ENCODE measurements at regions not wholly inside any gene's neighbourhood (a gene's known extent, or its start where the extent isn't known, plus 50 kb on each side); places are given as distances from the start of the nearest gene placed in this dataset.

- no peak overlapping the region for H2AFZ ChIP-seq
- no peak overlapping the region for H3K27ac ChIP-seq
- no peak overlapping the region for H3K9ac ChIP-seq
- no peaks in the 10 kb centered on the region for H3K27me3 ChIP-seq (ENCODE audit: control insufficient read depth, insufficient read depth, low read length)
- H3K4me1 ChIP-seq = no peaks in the 10 kb centered on the region
- TF ChIP-seq, protein P1, sequence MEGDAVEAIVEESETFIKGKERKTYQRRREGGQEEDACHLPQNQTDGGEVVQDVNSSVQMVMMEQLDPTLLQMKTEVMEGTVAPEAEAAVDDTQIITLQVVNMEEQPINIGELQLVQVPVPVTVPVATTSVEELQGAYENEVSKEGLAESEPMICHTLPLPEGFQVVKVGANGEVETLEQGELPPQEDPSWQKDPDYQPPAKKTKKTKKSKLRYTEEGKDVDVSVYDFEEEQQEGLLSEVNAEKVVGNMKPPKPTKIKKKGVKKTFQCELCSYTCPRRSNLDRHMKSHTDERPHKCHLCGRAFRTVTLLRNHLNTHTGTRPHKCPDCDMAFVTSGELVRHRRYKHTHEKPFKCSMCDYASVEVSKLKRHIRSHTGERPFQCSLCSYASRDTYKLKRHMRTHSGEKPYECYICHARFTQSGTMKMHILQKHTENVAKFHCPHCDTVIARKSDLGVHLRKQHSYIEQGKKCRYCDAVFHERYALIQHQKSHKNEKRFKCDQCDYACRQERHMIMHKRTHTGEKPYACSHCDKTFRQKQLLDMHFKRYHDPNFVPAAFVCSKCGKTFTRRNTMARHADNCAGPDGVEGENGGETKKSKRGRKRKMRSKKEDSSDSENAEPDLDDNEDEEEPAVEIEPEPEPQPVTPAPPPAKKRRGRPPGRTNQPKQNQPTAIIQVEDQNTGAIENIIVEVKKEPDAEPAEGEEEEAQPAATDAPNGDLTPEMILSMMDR (IDR thresholded peaks at IDR 0.05) = no peak
- H3K79me2 ChIP-seq = no peaks in the 10 kb centered on the region
- H3K4me3 ChIP-seq (ENCODE audit: low read depth, low read length) = no peak overlapping the region
- H3K4me2 ChIP-seq (ENCODE audit: low read length) = no peak overlapping the region
- H3K9me3 ChIP-seq (ENCODE audit: control insufficient read depth, low read length) = peaks cover 3% of the 10 kb centered on the region
- no peaks in the 10 kb centered on the region for H3K36me3 ChIP-seq (ENCODE audit: control insufficient read depth, insufficient read depth, low read length)
Observed at GRCh38 chr4:123327346-123327745, 69.2 kb upstream of the SPRY1 start.

DNA sequence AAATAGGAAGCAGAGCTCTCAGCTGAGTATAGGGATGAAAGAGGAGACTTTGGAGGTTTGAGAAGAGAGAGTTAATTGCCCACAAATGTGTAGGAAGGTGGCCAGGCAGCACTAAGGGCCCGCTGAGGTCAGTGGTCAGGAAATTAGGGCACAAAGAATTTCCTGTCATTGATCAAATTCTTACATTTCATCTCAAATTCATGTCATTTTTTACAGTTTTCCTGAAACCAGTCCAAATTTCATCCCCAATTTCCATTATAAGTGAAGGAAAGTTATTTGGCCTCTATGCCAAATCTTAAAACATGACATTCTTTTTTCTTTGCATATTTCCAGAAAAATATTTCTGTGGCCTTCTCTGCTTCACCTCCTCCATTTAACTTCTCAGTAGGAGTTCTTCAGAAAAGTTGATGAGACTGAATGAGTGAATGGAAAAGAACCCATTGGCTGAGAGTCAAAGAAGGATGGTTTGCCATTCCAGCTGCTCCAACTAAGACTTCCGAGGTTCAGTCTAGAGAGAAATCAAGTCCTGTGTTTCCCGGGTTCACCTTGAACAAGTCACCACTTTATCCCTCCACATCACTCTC lies 68.7 kb upstream of the SPRY1 start:
- Histone ChIP-seq H3K4me3 (ENCODE audit: low read depth, low read length) (no peak overlapping the region), H3K9me3 (ENCODE audit: control insufficient read depth, low read length) (no peaks in the 10 kb centered on the region)
- TF ChIP-seq, protein P1 (IDR thresholded peaks at IDR 0.05) = no peak

GRCh38 chr4:123338715-123339114 lies 57.9 kb upstream of the SPRY1 start:
- Histone ChIP-seq H3K79me2 (no peaks in the 10 kb centered on the region), H3K9ac (no peak overlapping the region), H3K27me3 (ENCODE audit: control insufficient read depth, insufficient read depth, low read length) (no peaks in the 10 kb centered on the region), H3K36me3 (ENCODE audit: control insufficient read depth, insufficient read depth, low read length) (no peaks in the 10 kb centered on the region), H3K9me3 (ENCODE audit: control insufficient read depth, low read length) (no peaks in the 10 kb centered on the region), H3K4me2 (ENCODE audit: low read length) (no peak overlapping the region), H3K4me1 (no peaks in the 10 kb centered on the region), H3K27ac (peak overlapping the region; percentile 74), H3K4me3 (ENCODE audit: low read depth, low read length) (no peak overlapping the region), H2AFZ (no peak overlapping the region)
- TF ChIP-seq, protein P1 (IDR thresholded peaks at IDR 0.05) = no peak

More for the DNA sequence above, 68.7 kb upstream of the SPRY1 start:
- Histone ChIP-seq H3K4me2 (ENCODE audit: low read length) (no peak overlapping the region), H3K79me2 (no peaks in the 10 kb centered on the region), H3K36me3 (ENCODE audit: control insufficient read depth, insufficient read depth, low read length) (no peaks in the 10 kb centered on the region), H3K4me1 (no peaks in the 10 kb centered on the region), H3K27me3 (ENCODE audit: control insufficient read depth, insufficient read depth, low read length) (no peaks in the 10 kb centered on the region), H3K9ac (no peak overlapping the region), H3K27ac (no peak overlapping the region), H2AFZ (no peak overlapping the region)

DNA sequence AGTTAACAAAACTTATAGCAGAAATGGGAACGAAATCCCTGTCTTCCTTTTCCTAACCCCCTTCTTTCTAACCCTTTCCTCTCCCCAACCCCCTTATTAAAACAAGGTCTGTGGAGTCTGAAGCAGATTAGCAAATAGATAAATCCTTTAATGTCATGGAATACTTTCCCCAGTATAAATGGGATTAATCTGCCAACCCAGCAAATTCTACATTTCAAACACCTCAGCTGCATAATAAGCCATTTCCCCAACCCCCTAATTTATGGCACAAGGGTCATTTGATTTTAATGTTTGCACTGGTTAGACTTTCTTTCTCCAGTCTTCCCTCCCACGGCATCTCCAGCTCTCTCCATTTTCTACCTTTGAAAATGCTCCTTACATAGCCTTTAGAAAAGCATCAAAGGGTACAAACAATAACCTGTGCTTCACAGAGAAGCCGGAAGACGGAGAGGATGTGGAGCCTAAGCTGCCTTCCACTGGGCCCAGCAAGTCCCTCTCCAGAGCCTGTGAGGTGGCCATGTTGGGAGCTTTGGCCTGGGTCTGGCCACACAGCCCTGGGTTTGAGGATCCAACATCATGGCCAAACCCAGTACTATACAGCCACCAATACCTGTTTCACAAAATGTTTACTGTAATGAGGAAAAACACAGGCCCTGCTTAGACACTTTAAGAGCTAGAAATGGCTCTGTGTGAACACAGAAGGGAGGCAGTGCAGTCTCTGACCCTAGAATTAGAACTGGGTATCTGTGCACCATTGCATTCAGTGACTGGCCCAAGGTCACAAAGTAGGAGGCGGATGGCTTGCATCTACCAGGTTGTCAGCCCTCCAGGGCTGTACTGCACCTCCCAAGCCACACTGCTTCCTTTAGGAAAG lies 56.9 kb upstream of the SPRY1 start:
- TF ChIP-seq, protein P1 (IDR thresholded peaks at IDR 0.05) = no peak
- Histone ChIP-seq H3K4me2 (ENCODE audit: low read length) (no peak overlapping the region), H3K27me3 (ENCODE audit: control insufficient read depth, insufficient read depth, low read length) (no peaks in the 10 kb centered on the region), H3K79me2 (no peaks in the 10 kb centered on the region), H3K9ac (no peak overlapping the region), H3K9me3 (ENCODE audit: control insufficient read depth, low read length) (no peaks in the 10 kb centered on the region), H3K4me3 (ENCODE audit: low read depth, low read length) (no peak overlapping the region), H2AFZ (no peak overlapping the region), H3K4me1 (no peaks in the 10 kb centered on the region), H3K36me3 (ENCODE audit: control insufficient read depth, insufficient read depth, low read length) (no peaks in the 10 kb centered on the region), H3K27ac (peak overlapping the region; percentile 74)
